SK-N-MC (cell line): ENCODE measurements at regions not wholly inside any gene's neighbourhood (a gene's known extent, or its start where the extent isn't known, plus 50 kb on each side); places are given as distances from the start of the nearest gene placed in this dataset.
"Not testable (repeated sequence)": the region's sequence is repeated elsewhere in the genome, so short reads cannot be mapped to it uniquely, and the experiment has no call there.

Experiments
- DNase-seq: peaks from one replicate; pipeline ENCODE4 v3.0.0-alpha.2; 2011; ENCODE audit warnings: low read depth, low spot score
- H3K27ac ChIP-seq: fragments of 200-600 bp; sonication (generic); 2 replicates; pipeline ENCODE4 v1.5.1; 2016; ENCODE audit warnings: mixed run types
- H3K36me3 ChIP-seq: fragments of 200-600 bp; sonication (generic); 2 replicates; pipeline ENCODE4 v1.6.1; 2017; ENCODE audit warnings: antibody characterized with exemption, low read length, mixed read lengths; ENCODE audit not compliant: insufficient read depth
- H3K4me3 ChIP-seq: fragments of 200-600 bp; sonication (generic); 2 replicates; pipeline ENCODE4 v1.5.1; 2016
- H3K9ac ChIP-seq: fragments of 200-600 bp; sonication (generic); 2 replicates; pipeline ENCODE4 v1.8.0; 2017; ENCODE audit warnings: mixed run types, mixed read lengths; ENCODE audit not compliant: insufficient read length
- H3K9me3 ChIP-seq: fragments of 200-600 bp; sonication (generic); 2 replicates; pipeline ENCODE4 v1.6.1; 2017; ENCODE audit warnings: low read depth, mild to moderate bottlenecking, antibody characterized with exemption, low read length, moderate library complexity, mixed read lengths
- EZH2 ChIP-seq: fragments of 200-600 bp; sonication (generic); IDR thresholded peaks from one replicate; pipeline ENCODE4 v1.6.1; 2017; ENCODE audit warnings: antibody characterized with exemption
- FOXP2 ChIP-seq: optimal IDR thresholded peaks from 2 replicates; pipeline ENCODE3; 2011; ENCODE audit warnings: mild to moderate bottlenecking, moderate library complexity; ENCODE audit not compliant: insufficient read depth; ENCODE audit errors: extremely low read length, control extremely low read depth
- POLR2AphosphoS5 ChIP-seq: IDR thresholded peaks from 2 replicates; pipeline ENCODE4 v1.6.1; 2012; ENCODE audit warnings: mild to moderate bottlenecking, low read depth, low read length, borderline replicate concordance

DNA sequence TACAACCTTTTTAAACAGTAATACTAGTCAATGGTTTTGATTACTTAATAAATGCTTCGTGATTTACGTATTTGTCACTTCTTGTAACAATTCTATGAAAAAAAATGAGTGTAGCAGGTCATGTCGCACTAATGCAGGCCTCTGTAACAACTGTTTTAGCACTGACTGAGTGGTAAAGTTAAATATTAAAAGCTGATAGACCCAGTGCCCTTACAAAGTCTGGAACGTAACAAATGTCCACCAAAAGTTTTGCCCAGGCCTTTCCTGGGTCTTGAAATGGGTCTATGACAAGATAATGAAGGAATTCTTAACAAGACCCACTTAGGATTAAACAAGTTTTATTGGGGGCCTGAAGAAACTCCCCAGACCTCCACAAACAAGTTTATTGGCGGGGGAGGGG, 304.6 kb upstream of the DEPDC1 start:
- Histone ChIP-seq H3K36me3 (no peaks in the 10 kb centered on the region), H3K4me3 (no peak overlapping the region), H3K9me3 (no peaks in the 10 kb centered on the region), H3K27ac (no peak overlapping the region), H3K9ac (no peak overlapping the region)
- no peak for DNase-seq
- TF ChIP-seq FOXP2 (no peak), EZH2 (no peak), POLR2AphosphoS5 (no peak)

DNA sequence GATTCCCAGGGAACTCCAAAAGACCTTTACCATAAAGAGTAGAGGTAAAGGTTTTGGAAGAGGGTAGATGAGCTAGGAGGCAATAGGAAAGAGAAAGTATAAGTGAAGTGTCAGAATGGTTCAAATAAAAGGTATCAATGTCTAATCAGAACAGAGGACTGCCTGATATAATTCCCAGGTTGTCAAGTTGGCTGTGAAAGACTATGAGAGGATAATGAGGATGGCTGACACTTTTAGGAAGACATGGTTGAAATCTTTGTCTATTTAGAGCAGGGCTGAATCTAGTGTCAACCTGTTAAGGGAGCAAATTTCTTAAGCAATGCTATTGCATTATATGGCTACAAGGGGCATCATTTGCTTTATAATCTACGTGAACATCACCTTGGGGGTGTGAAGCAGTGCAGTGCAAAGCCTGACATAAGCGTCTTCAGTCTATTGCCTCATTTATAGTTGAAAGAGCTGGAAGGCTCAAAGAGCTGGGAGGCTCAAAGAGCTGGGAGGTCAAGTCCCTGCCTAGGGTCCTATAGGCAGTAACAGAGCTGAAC, 308.3 kb upstream of the DEPDC1 start:
- Histone ChIP-seq H3K4me3 (no peak overlapping the region), H3K36me3 (no peaks in the 10 kb centered on the region), H3K9ac (no peak overlapping the region), H3K9me3 (no peaks in the 10 kb centered on the region), H3K27ac (no peak overlapping the region)
- no peak for TF ChIP-seq POLR2AphosphoS5
- TF ChIP-seq EZH2, result no peak
- no peak for TF ChIP-seq FOXP2
- DNase-seq, result no peak

DNA sequence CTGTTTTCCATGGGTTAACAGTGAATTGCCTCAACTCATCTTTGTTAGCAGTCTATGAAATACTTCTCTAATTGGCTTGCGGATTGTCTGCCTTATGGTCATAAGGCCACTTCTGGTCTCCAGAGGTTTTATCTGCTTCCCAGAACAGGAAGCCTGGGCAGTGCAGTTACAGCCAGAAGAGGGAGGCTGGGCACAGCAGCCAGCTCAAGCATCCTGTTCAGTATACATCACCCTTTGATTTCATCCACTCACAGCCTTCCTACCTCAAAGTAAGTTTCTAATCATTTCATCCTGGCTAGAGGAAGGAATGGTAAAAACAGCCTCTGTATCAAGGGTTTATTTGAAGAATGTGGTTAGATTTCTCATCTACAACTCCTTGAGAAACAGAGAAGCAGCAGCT, 311.5 kb upstream of the DEPDC1 start:
- TF ChIP-seq POLR2AphosphoS5 (no peak), EZH2 (no peak), FOXP2 (no peak)
- no peak overlapping the region for H3K27ac ChIP-seq
- no peak for DNase-seq
- no peak overlapping the region for H3K4me3 ChIP-seq
- H3K9ac ChIP-seq, result no peak overlapping the region
- no peaks in the 10 kb centered on the region for H3K36me3 ChIP-seq
- no peaks in the 10 kb centered on the region for H3K9me3 ChIP-seq

DNA sequence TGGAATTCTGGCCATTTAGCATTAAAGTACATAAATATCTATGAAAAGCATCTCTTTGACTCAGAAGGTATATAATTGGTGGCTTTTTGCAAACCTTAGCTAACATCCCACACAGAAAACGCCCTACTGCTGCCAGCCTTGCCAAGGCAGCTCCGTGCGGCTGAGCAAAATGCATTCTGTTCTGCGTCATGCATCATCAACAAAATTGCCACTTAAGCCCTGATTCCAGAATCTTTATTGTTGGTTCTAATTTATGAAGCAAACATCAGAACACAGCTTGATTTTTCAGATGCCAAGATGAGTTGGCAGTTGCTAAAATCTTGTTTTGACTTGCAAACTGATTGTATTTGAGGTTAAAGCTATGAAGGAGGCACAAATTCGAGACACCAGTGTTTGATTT, 314.9 kb upstream of the DEPDC1 start:
- no peak for DNase-seq
- no peak overlapping the region for H3K9ac ChIP-seq

DNA sequence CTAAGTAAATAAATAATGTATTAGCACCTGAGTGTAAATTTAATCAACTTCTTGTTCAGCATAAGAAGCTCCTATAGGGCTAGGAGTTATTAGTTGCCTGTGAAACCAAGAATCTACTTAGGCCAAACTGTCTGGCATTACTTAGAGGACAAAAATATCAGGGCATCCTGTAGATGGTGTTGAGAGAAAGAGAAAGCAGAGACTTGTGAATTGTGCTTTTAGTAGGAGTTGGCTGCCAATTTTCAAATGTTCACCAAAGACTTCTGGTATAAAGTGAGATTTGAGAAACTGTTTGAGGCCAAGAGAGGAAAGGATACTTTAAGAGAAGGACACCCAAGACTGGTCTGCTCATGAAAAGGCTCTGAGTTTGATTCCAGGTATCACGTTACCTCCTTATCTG, 315.5 kb upstream of the DEPDC1 start:
- Histone ChIP-seq H3K4me3 (no peak overlapping the region), H3K9ac (no peak overlapping the region), H3K27ac (no peak overlapping the region), H3K9me3 (no peaks in the 10 kb centered on the region), H3K36me3 (no peaks in the 10 kb centered on the region)
- no peak for DNase-seq
- TF ChIP-seq EZH2 (no peak), FOXP2 (no peak), POLR2AphosphoS5 (no peak)

More for the DNA sequence above, 314.9 kb upstream of the DEPDC1 start:
- H3K4me3 ChIP-seq, result no peak overlapping the region
- H3K36me3 ChIP-seq, result no peaks in the 10 kb centered on the region
- no peaks in the 10 kb centered on the region for H3K9me3 ChIP-seq
- H3K27ac ChIP-seq, result no peak overlapping the region
- TF ChIP-seq FOXP2, result no peak
- TF ChIP-seq POLR2AphosphoS5, result no peak
- no peak for TF ChIP-seq EZH2

DNA sequence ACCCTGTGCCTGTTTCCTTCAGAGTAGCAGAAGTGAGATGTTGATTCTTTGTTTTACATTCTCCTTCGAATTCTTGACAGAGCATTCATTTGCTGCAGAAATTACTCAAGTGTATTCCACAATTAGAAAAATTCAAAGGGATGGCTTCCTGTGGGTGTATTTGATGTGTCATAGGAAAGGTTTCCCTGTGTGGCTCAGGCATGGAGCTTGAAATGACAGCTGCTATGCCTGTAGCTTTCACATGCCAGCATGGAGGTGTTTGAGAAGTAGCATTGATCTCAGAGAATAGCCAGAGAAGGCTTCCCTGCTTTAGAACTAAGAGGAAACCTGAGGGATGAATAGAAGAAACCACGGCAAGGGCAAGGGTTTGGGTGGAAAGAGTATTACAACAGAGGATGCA, 317.2 kb upstream of the DEPDC1 start:
- H3K9me3 ChIP-seq, result no peaks in the 10 kb centered on the region
- no peak overlapping the region for H3K4me3 ChIP-seq
- TF ChIP-seq EZH2 (no peak), POLR2AphosphoS5 (no peak), FOXP2 (no peak)
- no peak overlapping the region for H3K27ac ChIP-seq
- no peak for DNase-seq
- no peak overlapping the region for H3K9ac ChIP-seq
- H3K36me3 ChIP-seq, result no peaks in the 10 kb centered on the region

DNA sequence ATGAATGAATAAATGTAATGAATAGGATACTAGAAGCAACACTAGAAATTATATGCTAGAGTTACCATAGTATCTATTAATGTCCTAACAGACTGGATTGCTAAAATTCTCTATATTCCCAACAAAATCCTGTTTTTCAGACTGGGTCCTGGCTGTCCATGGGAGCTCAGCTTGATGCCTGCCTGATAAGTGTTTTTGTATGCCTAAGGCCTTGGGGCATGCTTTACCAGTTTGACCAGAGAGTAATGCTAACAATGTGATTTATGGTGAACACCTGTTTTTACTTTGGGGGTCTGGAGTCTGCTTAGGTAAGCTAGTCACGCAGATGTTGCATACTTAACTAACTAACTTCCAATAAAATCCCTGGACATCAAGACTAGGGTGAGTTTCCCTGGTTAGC, 318.8 kb upstream of the DEPDC1 start:
- Histone ChIP-seq H3K36me3 (no peaks in the 10 kb centered on the region), H3K27ac (no peak overlapping the region), H3K4me3 (no peak overlapping the region), H3K9me3 (no peaks in the 10 kb centered on the region), H3K9ac (no peak overlapping the region)
- TF ChIP-seq FOXP2, result no peak
- no peak for TF ChIP-seq EZH2
- no peak for TF ChIP-seq POLR2AphosphoS5
- DNase-seq, result no peak

DNA sequence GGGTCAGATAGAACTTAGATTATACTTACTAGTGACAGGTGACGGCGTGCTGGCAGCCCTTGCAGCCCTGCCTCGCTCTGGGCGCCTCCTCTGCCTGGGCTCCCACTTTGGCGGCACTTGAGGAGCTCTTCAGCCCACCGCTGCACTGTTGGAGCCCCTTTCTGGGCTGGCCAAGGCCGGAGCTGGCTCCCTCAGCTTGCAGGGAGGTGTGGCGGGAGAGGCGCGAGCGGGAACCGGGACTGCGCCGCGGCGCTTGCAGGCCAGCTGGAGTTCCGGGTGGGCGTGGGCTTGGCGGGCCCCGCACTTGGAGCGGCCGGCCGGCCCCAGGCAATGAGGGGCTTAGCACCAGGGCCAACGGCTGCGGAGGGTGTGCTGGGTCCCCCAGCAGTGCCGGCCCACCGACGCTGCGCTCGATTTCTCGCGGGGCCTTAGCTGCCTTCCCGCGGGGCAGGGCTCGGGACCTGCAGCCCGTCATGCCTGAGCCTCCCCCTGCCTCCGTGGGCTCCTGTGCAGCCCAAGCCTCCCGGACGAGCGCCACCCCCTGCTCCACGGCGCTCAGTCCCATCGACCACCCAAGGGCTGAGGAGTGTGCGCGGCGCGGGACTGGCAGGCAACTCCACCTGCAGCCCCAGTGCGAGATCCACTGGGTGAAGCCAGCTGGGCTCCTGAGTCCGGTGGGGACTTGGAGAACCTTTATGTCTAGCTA, 320.8 kb upstream of the DEPDC1 start:
- not testable (repeated sequence) for H3K9ac ChIP-seq, H3K9me3 ChIP-seq, H3K36me3 ChIP-seq, H3K4me3 ChIP-seq, DNase-seq, H3K27ac ChIP-seq

DNA sequence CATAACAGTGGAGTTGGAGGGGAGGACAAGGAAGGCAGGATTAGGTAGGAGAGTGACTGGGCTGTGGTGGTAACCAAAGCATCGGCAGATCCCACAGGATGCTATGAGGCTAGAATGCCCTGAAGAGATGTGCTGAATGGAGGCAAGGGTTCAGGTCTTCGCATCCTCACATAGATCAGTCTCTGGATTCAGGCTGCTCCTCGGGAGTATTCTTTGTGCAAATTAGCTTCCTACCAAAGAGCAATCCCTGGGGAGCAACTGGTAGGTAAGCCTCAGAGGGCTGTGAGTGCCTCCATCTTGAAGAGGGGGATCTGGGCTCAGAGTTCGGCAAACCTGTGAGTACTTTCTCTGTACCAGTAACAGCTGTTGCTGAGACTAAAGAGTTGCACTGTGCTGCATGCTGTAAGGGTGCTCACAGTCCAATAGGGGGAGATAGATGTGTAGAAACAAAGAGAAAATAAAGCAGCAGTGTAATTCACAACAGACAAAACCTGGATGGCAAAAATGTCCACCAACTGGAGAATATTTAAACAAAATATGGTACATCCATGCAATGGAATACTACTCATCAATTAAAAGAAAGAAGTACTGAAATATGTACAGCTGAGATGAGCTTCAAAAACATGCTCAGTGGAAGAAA, 322.4 kb upstream of the DEPDC1 start:
- Histone ChIP-seq H3K36me3 (no peaks in the 10 kb centered on the region), H3K27ac (no peak overlapping the region), H3K4me3 (no peak overlapping the region), H3K9me3 (no peaks in the 10 kb centered on the region), H3K9ac (no peak overlapping the region)
- no peak for DNase-seq
- no peak for TF ChIP-seq EZH2
- TF ChIP-seq POLR2AphosphoS5, result no peak
- TF ChIP-seq FOXP2, result no peak
